Erythroblast (primary cell): ENCODE measurements at regions not wholly inside any gene's neighbourhood (a gene's known extent, or its start where the extent isn't known, plus 50 kb on each side); places are given as distances from the start of the nearest gene placed in this dataset.

Experiments
- GATA1 ChIP-seq: IDR thresholded peaks from 2 replicates; pipeline ENCODE4 v1.6.1; 2011; ENCODE audit warnings: low read depth, mild to moderate bottlenecking, control low read depth, low read length, moderate library complexity
- POLR2A ChIP-seq: IDR thresholded peaks from 2 replicates; pipeline ENCODE4 v1.6.1; 2011; ENCODE audit warnings: mild to moderate bottlenecking, low read length

DNA sequence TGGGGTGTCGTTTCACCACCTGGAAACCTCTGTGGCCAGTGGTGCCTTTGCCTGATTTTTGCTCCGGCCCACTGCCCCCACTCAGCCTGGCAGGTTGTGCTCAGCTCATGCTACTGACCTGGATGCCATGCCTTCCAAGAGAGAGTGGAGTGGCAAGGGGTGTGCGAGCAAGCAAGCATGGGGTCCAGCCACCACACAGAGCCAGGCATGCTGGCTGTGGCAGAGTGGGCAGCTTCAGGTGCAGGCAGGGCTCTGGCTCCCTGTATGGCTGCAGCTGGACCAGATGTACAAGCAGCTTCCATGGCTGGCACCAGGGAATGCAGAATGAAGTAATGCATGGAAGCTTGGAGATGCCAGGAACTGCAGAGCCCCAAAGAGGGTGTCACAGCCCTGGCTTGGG is 620.5 kb upstream of the SETBP1 start:
- TF ChIP-seq POLR2A, result no peak
- TF ChIP-seq GATA1, result no peak
